ENCODE measurements at regions not wholly inside any gene's neighbourhood (a gene's known extent, or its start where the extent isn't known, plus 50 kb on each side); places are given as distances from the start of the nearest gene placed in this dataset.

DNA sequence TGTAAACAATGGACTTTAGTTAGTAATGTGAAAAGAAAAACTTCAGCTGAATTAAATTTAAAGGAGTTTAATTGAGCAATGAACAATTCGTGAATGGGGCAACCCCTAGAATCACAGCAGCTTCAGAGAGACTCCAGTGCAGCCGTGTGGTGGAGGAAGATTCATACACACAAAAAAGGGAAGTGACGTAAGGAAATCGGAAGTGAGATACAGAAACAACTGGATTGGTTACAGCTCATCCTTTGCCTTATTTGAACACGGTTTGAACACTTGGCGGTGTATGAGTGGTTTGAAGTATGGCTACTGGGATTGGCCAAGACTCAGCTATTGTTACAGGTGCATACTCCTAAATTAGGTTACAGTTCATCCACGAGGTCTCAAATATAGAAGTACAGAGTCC is 460.4 kb upstream of the ASIC2 start:
- TF ChIP-seq, protein P1, sequence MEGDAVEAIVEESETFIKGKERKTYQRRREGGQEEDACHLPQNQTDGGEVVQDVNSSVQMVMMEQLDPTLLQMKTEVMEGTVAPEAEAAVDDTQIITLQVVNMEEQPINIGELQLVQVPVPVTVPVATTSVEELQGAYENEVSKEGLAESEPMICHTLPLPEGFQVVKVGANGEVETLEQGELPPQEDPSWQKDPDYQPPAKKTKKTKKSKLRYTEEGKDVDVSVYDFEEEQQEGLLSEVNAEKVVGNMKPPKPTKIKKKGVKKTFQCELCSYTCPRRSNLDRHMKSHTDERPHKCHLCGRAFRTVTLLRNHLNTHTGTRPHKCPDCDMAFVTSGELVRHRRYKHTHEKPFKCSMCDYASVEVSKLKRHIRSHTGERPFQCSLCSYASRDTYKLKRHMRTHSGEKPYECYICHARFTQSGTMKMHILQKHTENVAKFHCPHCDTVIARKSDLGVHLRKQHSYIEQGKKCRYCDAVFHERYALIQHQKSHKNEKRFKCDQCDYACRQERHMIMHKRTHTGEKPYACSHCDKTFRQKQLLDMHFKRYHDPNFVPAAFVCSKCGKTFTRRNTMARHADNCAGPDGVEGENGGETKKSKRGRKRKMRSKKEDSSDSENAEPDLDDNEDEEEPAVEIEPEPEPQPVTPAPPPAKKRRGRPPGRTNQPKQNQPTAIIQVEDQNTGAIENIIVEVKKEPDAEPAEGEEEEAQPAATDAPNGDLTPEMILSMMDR (IDR thresholded peaks at IDR 0.05) = no peak
- no peak for TF ChIP-seq POLR2A (IDR thresholded peaks at IDR 0.05)

All from esophagus squamous epithelium (tissue), 4 donors.